Activated T-helper 1 cell treated with Interleukin-2 at 50 U/mL for 16 hours (primary cell): ENCODE measurements at regions not wholly inside any gene's neighbourhood (a gene's known extent, or its start where the extent isn't known, plus 50 kb on each side); places are given as distances from the start of the nearest gene placed in this dataset.
"Not testable (repeated sequence)": the region's sequence is repeated elsewhere in the genome, so short reads cannot be mapped to it uniquely, and the experiment has no call there.

ENCODE experiments used
- DNase-seq: peaks from one replicate; pipeline ENCODE4 v3.0.0-alpha.2; 2020; ENCODE audit warnings: low read depth

DNA sequence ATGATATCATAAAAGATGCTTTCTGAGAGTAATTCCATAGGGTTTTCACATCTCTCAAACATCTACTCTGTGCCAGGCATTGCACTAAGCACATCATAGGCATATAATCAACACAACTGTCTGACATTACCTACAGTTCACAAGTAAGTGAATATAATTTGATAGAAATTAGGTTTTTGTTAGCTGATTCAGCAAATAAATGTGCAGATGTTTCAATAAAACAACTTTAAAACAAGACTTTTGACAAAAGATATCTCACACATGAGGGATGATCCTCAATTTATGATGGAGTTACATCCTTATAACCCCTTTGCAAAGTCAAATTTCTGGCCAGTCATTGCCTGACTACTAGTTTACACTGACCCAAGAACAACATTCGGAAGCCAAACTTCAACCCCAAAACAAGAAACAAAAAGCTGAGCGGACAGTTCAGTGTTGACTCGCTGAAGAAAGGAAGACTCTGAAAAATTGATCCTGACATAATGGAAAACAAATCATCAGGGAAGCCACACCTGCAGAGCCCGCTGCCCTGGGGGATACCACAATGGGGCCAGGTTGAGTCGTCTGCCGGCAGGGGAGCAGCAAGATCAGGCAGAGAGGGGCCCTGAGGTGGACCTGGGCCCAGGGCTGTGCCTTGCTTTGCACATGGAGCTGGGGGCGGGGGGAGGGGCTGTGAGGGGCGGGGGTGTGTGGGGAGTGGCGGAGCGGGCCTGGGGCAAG lies 739.2 kb upstream of the GJE1 start:
- no peak for DNase-seq

DNA sequence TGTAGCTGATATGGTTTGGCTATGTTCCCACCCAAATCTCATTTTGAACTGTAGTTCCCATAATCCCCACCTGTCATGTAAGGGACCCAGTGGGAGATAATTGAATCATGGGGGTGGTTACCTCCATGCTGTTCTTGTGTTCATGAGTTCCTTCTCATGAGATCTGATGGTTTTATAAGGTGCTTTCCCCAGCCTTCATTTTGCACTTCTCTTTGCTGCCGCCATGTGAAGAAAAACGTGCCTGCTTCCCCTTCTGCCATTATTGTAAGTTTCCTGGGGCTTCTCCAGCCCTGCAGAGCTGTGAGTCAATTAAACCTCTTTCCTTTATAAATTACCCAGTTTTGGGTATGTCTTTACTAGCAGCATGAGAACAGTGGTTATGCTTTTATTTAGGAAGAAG lies 741.6 kb upstream of the GJE1 start:
- not testable (repeated sequence) for DNase-seq

DNA sequence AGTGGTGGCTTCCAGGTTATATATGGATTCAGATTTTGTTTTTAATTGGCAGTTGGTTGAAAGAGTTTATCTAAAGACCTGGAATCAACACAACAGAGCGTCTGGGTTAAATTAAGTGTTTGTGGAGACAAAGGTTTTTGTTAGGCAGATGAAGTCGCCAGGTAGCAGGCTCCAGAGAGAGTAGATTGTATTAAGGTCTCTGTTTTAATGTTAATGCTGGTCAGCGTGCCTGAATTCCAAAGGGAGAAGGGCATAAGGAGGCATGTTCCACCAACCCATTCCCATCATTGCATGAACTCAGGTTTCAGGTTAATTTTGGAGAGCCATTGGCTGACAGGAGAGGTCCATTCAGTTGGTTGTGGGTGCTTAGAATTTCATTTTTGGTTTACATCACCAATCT lies 744.1 kb upstream of the GJE1 start:
- no peak for DNase-seq

DNA sequence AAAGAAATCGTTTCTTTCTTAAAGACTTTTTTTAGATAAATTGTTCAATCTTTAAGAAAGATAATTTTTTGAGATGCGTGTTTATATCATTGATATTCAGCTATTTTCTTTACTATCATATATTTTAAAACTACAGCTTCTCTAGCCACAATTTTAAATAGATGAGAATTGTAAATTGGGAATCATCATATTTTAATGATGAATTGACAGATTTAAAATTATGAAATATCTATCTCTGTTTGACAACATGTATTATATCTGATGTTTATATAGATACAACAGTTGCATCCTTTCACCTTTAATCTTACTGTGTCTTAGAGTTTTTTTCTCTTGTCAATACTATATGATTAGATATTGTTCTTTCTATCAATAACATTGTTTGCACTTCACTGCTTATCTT lies 762.3 kb upstream of the GJE1 start:
- DNase-seq: no peak

DNA sequence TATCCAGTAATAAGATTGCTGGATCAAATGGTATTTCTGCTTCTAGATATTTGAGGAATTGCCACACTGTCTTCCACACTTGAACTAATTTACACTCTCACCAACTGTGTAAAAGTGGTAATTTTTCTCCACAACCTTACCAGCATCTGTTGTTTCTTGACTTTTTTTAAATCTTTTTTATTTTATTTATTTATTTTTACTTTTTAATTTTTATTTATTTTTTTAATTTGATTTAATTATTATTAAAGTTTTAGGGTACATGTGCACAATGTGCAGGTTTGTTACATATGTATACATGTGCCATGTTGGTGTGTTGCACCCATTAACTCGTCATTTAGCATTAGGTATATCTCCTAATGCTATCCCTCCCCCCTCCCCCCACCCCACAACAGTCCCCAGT lies 765.9 kb upstream of the GJE1 start:
- not testable (repeated sequence) for DNase-seq

DNA sequence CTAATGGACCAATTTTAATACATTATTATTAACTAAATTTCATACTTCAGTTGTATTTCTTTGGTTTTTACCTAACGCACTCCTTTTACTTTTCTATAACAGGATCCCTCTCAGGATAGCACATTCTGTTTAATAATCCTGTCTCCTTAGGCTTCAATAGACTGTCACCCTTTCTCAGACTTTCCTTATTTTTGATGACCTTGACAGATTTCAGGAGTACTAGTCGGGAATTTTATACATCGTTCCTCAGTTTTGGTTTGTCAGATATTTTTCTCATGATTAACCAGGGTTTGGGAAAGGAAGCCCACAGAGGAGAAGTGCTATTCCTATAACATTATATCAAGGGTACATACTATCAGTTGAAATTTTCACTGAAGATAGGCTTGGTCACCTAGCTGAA lies 768.0 kb upstream of the GJE1 start:
- DNase-seq: no peak

DNA sequence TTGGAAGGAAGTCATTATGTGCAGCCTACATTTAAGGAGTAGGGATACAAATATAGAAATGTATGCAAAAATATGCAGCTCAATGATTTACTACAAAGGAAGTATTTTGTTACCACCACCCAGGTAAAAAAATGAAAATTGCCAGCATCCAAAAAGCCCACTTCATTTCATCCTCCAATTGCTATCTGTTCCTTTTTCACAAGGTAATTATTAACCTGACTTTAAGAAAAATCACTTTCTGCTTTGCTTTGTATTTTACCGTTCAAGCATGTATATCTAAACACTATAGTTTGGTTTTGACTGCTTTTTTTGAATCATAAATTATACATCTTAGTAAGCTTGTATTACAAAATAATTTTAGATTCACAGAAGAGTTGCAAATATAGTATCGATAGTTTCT lies 768.5 kb upstream of the GJE1 start:
- DNase-seq: no peak

DNA sequence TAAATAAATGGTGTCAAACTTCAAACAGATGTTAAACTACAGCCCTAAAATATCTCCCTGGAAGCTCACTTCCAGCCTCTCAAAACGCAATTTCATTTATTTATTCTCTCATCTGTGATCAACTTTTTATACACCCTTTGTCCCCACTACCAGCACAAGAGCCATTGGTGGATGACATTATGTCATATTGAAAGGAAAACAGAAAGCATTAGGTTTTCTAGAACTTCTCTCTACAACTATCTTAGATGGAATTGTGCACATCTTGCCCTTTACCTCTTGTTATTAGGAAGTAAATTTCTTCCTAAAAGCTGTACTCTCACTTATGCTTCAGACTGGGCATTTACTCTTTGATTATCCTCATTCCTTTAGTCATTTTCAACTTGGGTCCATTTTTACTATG lies 771.2 kb upstream of the GJE1 start:
- no peak for DNase-seq

DNA sequence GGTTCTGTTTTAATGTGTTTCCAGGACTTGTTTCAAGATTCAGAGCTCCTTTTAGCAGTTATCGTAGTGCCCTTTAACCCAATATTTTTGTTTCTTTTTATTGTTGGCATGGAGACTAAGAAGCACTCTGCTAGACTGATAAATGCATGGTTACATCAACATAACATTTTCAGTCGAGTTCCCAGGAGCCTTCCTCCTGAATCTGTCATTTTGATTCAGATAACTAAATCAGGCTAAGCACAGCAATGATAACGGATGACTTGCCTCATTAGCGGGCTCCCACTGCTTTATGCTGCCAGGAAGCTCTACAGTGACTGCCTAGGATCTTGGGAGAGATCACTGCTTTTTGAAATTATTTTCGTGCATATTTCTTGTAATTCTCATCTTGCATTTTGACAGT lies 772.8 kb upstream of the GJE1 start:
- no peak for DNase-seq

DNA sequence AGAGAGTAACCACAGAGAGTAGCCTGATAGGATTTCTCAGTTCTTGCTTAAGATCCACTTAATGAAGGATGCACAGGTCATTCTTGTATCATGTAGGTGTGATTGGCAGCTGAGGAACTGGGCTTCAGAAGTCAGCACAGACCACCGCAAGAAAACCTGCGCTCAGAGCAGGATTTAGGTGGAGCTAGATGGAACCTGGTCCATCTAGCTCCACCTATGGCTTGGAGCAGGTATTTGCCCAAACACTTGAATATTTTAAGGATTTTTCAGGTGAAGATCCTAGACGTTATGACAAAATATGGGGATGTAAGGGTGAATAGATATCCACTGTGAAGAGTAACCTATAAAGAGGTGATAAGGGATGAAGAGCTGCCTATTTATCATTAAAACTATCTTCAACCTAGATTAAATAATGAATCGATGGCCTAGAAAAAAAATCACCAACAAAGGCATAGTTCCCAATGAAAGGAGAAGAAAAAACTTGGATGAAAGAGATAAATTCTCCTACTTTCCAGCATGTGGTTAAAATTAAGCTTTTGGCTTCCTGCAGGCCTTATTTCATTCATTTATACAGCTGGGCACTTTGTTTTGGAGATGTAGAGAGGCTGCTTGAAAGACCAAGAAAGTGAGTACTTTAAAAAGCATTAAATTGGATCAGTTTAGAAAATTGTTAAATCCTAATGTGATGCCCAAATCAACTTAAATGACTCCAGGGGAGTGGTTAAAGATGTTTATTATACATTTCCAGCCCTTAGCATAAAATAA lies 778.4 kb upstream of the GJE1 start:
- no peak for DNase-seq

DNA sequence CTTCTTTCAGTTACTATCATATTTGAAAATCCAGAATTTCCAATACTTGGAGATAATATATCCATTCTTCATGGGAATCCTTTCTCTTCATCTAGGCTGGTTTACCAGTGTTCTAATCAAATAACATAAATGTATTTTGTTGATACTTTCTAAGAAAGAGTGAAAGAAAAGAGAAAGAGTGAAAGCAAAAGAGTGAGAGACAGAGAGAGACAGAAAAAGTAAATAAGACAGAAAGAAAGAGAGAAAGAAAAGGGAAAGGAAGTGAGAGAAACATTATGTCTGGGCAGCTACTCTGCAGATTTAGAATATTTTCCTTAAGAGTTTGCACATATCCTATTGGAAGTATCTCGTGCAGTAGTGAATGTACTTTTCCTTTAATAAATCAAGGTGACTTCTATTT lies 781.0 kb upstream of the GJE1 start:
- DNase-seq: no peak

DNA sequence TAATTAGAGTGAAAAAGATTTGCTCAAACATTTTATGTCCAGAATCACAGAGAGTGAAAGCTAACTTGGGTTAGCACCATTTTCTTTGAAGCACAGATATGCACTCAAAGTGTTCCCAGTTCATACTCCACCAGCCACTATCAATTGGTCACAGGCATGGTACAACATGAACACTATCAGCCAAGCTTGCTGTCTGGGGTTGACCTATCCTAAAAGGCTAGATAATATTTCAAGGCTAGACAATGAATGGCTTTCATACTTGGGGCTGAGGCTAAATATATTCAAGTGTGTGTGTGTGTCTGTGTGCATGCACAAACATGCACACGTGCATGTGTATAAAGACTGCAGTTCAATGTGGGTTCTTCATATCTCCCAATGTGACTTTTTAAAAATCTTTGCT lies 783.0 kb upstream of the GJE1 start:
- DNase-seq: no peak

DNA sequence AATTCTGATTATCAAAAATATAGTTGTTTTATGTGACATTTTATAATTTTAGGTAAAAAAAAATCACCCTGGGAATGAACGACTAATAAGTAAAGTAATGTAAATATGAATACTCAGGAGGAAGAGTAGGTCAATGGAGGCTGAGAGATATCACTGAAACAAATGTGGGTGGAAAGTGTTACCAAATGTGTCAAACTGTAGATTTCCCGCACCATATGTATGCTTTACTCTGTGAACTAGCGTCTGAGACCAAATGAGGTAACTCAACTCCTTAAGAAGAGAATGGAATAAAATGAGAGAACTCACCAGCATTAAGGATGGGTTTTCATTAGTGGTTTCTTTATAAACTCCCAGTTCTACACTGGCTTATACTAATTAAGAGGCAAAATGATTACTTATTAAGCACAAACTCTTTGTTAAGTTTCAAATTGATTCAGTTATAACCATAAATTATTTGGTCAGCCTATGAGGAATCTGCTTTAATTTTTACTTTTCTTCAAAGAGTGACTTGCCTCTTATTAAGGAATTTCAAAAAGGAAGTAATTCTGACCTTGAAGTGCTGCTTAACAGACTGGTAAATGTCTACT lies 784.7 kb upstream of the GJE1 start:
- no peak for DNase-seq

DNA sequence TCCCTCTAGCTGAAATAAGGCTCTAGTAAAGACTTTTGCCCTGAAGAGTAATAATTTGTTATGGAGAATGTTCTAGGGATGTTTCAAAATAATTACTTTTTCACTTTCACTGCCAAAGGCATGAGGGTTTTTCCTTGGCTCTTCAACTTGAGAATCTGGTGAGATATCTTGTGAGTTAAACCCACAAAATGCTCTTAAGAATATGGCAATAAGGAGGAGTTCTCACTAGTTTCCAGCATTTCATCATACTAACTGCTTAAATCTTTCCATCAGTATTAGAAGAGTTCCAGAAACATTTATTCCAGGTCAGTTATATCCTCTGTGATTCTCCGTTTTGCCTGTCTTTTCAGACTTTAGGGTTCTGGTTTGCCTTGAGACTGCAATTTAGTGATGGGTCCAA lies 785.6 kb upstream of the GJE1 start:
- DNase-seq: no peak

DNA sequence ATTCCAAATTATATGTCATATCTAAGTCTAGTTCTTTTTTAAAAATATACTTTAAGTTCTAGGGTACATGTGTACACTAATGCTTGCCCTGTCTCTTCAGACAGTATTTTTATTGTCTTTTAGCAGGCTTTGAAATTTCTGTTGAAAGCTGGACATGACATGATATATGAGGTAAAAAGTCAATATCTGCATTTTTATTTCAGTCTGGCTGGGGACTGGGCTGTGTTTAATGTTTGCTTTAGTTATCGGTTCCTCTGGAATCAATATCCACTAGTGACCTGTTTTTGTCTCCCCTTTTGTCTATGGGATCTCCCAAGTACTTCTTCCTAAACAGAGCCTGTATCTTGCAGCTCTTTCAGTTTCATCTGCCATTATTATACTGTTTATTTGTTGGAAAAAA lies 786.2 kb upstream of the GJE1 start:
- DNase-seq: no peak

DNA sequence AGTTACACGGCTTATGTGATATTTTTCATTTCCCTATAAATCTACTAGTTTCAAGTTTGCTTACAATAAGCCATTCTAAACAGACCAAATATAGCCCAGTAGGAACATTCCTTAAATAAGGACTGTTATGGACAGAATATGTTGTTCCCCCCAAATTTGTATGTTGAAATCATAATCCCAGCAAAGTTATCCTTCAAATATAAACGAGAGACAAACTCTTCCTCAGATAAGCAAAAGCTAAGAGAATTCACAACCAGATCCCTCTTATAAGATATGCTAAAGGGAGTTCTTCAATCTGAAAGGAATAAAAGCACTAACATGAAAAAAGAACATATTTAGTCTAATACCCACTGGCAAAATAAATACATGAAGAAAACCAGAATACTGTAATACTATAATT lies 795.5 kb upstream of the GJE1 start:
- no peak for DNase-seq

DNA sequence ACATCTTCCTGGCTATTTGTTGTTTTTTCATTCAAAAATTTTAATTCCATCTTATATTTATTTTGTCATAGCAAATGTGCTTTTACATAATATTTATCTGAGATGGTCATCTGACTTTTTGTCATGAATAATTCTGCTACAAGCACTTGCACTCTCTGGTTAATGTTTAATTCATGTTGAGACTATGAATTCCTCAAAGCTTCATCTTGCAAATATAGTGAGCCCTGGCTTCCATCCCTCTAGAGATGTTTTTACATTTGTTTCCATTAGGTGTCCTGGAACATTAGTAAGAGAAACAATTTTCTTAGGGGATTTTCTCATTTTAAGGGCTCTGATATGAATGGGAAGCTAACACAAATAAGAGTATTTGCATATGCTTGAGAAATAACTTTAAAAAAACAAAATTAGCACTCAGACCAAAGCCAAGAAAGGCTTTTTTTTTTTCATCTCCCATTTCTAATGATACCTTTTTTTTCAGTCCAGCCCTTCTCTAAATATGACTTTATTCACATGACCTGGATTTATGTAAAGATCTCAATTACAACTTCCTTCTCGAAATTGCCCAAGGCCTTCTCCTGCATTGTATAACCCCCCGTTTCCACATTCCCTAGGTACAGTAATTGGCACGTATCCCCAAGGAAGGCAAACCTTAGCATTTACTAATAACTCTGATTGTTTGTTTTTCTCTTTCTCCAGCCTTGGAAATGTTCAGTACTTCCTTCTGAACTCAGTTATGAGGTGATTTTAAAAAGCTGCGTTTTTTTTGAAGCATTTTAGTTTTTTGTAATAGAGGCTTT lies 797.0 kb upstream of the GJE1 start:
- no peak for DNase-seq

DNA sequence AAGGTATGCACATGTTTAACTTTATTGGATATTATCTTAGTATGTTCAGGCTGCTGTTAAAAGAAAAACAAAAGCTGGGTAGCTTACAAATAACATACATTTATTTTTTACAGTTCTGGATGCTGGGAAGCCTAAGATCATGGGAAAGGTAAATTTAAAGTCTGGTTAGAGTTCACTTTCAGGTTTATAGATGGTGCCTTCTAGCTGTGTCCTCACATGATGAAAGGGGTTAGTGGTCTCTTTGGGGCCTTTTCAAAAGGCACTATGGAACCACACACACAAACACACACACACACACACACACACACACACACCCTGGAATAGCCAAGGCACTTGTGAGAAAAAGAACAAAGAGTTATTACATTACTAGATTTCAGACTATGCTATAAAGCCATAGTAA lies 805.8 kb upstream of the GJE1 start:
- no peak for DNase-seq

DNA sequence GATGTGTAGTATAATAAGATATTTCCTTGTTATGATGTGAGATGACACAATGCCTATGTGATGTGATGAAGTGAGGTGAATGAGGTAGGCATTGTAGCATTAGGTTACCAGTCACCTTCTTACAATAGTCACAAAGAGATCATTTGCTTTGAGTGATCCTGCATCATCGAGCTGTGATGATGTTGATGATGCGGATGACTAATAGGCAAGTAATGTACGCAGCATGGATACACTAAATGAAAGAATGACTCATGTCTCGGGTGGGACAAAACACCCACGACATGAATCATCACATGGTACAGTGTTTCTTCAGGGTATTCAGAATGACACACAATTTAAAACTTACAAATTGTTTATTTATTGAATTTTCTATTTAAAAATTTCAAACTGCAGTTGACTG lies 806.3 kb upstream of the GJE1 start:
- DNase-seq: peak; percentile 1

DNA sequence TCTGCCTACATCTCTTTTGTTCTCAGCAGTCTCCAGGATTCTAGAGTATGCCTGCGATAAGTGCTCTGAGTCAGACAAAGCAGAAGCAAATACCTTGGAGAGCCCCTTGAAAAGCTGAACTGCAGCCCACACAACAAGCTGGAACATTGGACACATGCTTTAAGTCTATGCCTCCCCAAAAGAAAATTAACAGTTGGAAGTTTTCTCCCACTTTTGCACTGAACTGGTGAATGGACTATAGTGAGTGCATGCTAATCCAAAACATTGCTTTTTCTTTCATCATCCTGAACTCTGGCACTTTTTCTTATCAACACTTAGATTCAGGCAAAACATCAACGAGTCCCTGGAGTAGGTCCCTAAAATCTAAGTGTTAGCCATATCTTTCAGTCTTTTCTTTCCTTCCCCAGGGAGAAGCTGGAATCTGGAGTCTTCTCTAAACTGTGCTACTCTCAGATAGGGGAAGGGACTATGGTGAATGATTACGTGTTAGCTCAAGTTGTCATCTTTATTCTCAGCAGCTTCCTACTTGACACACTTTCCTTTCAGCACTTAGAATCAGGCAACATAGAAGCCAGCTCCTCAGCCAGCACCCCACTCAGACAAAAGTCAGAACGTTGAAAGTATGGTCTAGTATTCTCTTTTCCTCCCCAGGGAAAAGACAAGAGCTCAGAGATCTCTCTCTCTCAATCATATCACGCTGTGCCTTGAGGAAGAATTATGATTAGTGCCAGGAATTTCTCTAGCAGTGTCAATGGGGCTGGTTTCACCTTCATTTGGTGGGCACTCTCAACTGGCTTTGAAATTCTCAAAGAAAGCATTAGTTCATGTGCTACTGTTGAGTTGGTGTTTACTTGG lies 811.0 kb upstream of the GJE1 start:
- no peak for DNase-seq

DNA sequence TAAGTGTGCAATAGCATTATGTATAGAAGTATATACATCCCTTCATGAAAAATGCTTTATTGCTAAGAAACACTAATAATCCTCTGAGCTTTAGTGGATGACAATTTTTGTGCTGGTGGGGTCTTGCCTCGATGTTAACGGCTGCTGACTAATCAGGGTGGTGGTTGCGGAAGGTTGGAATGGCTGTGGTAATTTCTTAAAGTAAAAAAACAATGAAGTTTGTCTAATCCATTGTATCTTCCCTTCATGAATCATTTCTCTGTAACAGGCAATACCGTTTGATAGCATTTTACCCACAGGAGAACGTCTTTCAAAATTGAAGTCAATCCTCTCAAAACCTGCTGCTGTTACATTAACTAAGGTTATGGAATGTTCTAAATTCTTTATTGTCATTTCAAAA lies 816.5 kb upstream of the GJE1 start:
- no peak for DNase-seq

DNA sequence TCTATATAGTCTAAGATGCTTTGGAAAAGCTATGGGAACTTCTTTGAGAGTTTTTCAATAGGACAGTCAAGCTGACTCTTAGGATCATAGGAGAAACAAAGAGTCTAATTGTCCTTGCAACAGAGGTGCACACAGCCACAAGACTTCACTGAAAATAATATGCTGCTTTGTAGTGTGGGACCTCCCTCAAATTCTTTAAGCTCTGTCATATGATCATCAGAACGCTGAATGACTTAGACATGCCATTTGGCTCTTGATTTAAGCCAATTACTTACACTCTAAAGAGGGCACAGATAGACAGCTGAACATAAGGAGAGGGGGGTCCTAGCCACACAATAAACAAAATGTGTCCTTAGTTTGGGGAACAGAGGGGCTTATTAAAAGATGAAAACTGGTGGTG lies 818.7 kb upstream of the GJE1 start:
- no peak for DNase-seq
